ENCODE measurements at regions not wholly inside any gene's neighbourhood (a gene's known extent, or its start where the extent isn't known, plus 50 kb on each side); places are given as distances from the start of the nearest gene placed in this dataset.

DNA sequence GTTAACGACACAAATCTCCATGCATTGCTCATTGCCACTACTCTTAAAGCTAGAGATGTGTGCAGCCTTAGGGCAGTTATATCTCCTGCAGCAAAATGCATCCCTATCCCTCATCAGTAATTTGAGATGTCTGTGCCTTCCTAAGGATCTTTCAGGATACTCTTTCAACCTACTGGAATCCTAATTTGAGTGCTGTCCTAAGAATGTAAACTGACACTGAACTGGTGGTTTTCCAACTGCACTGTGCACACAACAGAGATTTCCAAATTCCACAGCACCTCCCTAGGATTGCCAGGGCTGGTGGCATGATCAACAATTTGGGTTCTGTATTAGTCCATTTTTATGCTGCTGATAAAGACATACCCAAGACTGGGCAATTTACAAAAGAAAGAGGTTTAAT, 193.9 kb downstream of the LTN1 start:
- Histone ChIP-seq H3K4me3 (no peak overlapping the region), H3K36me3 (no peaks in the 10 kb centered on the region), H3K27ac (no peak overlapping the region), H3K9me3 (no peaks in the 10 kb centered on the region), H3K4me1 (no peaks in the 10 kb centered on the region), H3K27me3 (no peaks in the 10 kb centered on the region)
- DNase-seq = no peak
- TF ChIP-seq, protein P1, sequence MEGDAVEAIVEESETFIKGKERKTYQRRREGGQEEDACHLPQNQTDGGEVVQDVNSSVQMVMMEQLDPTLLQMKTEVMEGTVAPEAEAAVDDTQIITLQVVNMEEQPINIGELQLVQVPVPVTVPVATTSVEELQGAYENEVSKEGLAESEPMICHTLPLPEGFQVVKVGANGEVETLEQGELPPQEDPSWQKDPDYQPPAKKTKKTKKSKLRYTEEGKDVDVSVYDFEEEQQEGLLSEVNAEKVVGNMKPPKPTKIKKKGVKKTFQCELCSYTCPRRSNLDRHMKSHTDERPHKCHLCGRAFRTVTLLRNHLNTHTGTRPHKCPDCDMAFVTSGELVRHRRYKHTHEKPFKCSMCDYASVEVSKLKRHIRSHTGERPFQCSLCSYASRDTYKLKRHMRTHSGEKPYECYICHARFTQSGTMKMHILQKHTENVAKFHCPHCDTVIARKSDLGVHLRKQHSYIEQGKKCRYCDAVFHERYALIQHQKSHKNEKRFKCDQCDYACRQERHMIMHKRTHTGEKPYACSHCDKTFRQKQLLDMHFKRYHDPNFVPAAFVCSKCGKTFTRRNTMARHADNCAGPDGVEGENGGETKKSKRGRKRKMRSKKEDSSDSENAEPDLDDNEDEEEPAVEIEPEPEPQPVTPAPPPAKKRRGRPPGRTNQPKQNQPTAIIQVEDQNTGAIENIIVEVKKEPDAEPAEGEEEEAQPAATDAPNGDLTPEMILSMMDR (IDR thresholded peaks at IDR 0.05) = no peak
- no peak for TF ChIP-seq POLR2A (IDR thresholded peaks at IDR 0.05)
- intact Hi-C loops (cut with DNase I; ENCODE audit: low total_unique reads) = no loop called here

GRCh38 chr21:28795251-28795650, 197.4 kb downstream of the LTN1 start:
- no peaks in the 10 kb centered on the region for H3K4me1 ChIP-seq
- no peaks in the 10 kb centered on the region for H3K9me3 ChIP-seq
- H3K27ac ChIP-seq = no peak overlapping the region
- H3K27me3 ChIP-seq = no peaks in the 10 kb centered on the region
- no peaks in the 10 kb centered on the region for H3K36me3 ChIP-seq
- no peak for DNase-seq
- TF ChIP-seq, protein P1 (IDR thresholded peaks at IDR 0.05) = no peak
- TF ChIP-seq POLR2A (IDR thresholded peaks at IDR 0.05) = no peak
- intact Hi-C loops (cut with DNase I; ENCODE audit: low total_unique reads) = no loop called here
- H3K4me3 ChIP-seq = no peak overlapping the region

- Histone ChIP-seq H3K4me3 (no peak overlapping the region), H3K27ac (no peak overlapping the region), H3K27me3 (no peaks in the 10 kb centered on the region), H3K36me3 (no peaks in the 10 kb centered on the region), H3K9me3 (no peaks in the 10 kb centered on the region), H3K4me1 (no peaks in the 10 kb centered on the region)
- intact Hi-C loops (cut with DNase I; ENCODE audit: low total_unique reads) = no loop called here
- TF ChIP-seq, protein P1 (IDR thresholded peaks at IDR 0.05) = no peak
- TF ChIP-seq POLR2A (IDR thresholded peaks at IDR 0.05) = no peak
- DNase-seq = no peak
These were observed 198.3 kb downstream of the LTN1 start for GRCh38 chr21:28794371-28794851.

DNA sequence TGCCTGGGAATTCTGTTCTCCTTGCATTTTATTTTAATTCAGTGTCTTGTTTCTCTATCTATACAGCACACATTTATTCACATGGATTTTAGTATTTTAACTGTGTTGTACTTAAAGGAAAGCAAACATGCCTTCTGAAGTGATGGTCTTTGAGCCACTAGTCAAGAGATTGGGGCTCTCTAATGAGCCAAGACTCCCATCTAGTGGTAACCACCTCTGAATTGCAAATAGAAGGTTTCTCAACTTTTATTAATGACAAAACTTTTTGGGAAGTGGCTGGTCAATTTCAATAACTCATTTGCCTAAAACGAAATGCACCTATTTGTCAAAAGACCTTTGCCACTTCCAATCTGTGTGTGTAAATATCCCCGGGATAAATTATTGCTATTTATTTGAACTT, 199.6 kb downstream of the LTN1 start:
- intact Hi-C loops (cut with DNase I; ENCODE audit: low total_unique reads) = no loop called here
- TF ChIP-seq, protein P1 (IDR thresholded peaks at IDR 0.05) = peak in 2 of 4 experiments; percentile 17 to 24
- no peak for TF ChIP-seq POLR2A (IDR thresholded peaks at IDR 0.05)
- H3K4me1 ChIP-seq = no peaks in the 10 kb centered on the region
- no peaks in the 10 kb centered on the region for H3K27me3 ChIP-seq
- no peak for DNase-seq
- H3K27ac ChIP-seq = no peak overlapping the region
- no peak overlapping the region for H3K4me3 ChIP-seq
- no peaks in the 10 kb centered on the region for H3K36me3 ChIP-seq
- no peaks in the 10 kb centered on the region for H3K9me3 ChIP-seq

GRCh38 chr21:28791595-28792282, 200.9 kb downstream of the LTN1 start:
- intact Hi-C loops (cut with DNase I; ENCODE audit: low total_unique reads) = no loop called here
- no peaks in the 10 kb centered on the region for H3K4me1 ChIP-seq
- H3K36me3 ChIP-seq = no peaks in the 10 kb centered on the region
- TF ChIP-seq, protein P1 (IDR thresholded peaks at IDR 0.05) = no peak
- TF ChIP-seq POLR2A (IDR thresholded peaks at IDR 0.05) = no peak
- H3K9me3 ChIP-seq = no peaks in the 10 kb centered on the region
- no peaks in the 10 kb centered on the region for H3K27me3 ChIP-seq
- H3K27ac ChIP-seq = no peak overlapping the region
- no peak for DNase-seq
- no peak overlapping the region for H3K4me3 ChIP-seq

Data from uterus (tissue), 3 donors.